OCI-LY7 (cell line): ENCODE measurements at regions not wholly inside any gene's neighbourhood (a gene's known extent, or its start where the extent isn't known, plus 50 kb on each side); places are given as distances from the start of the nearest gene placed in this dataset.

Source experiments
- BruUV-seq: library from RNA; stranded (reverse); fragments of 400-500 nt; replicated peaks from 2 replicates; lab custom pipeline; 2021; lab: Mats Ljungman, UMichigan
- CTCF ChIA-PET: fragments of 300-600 bp; sonication (Branson Sonifier 250); formaldehyde crosslinking; loops from one replicate; lab custom pipeline; 2022; ENCODE audit warnings: antibody characterized with exemption; ENCODE audit not compliant: unreplicated experiment; lab: Charles Lee
- POLR2A ChIA-PET: fragments of 300-600 bp; sonication (Branson Sonifier 250); formaldehyde crosslinking; loops from one replicate; lab custom pipeline; 2022; ENCODE audit warnings: antibody characterized with exemption; lab: Charles Lee
- DNase-seq: peaks from one replicate; pipeline ENCODE4 v3.0.0-alpha.2; 2015; ENCODE audit warnings: low spot score
- H2AFZ ChIP-seq: fragments of 200-600 bp; sonication (generic), shearing (Covaris generic); 2 replicates; pipeline ENCODE4 v1.6.1; 2014; ENCODE audit warnings: mild to moderate bottlenecking, antibody characterized with exemption, low read length, moderate library complexity
- H3K27ac ChIP-seq: fragments of 200-600 bp; sonication (generic); 2 replicates; pipeline ENCODE4 v1.5.1; 2014; ENCODE audit warnings: mixed run types, low read depth, mild to moderate bottlenecking, moderate library complexity, low read length, inconsistent platforms; ENCODE audit not compliant: poor library complexity, severe bottlenecking
- H3K36me3 ChIP-seq: fragments of 200-600 bp; sonication (generic); 2 replicates; pipeline ENCODE4 v1.6.1; 2014; ENCODE audit warnings: mild to moderate bottlenecking, antibody characterized with exemption, low read length, moderate library complexity, mixed read lengths; ENCODE audit not compliant: insufficient read depth
- H3K4me1 ChIP-seq: fragments of 200-600 bp; sonication (generic); 2 replicates; pipeline ENCODE4 v1.5.1; 2014; ENCODE audit warnings: mild to moderate bottlenecking, low read length; ENCODE audit not compliant: insufficient read depth, poor library complexity, severe bottlenecking
- H3K4me2 ChIP-seq: fragments of 200-600 bp; sonication (generic); 2 replicates; pipeline ENCODE4 v1.6.1; 2014; ENCODE audit warnings: mild to moderate bottlenecking, low read length
- H3K4me3 ChIP-seq: fragments of 200-600 bp; sonication (generic); 2 replicates; pipeline ENCODE4 v1.5.1; 2014; ENCODE audit warnings: mild to moderate bottlenecking, low read depth, low read length; ENCODE audit not compliant: poor library complexity, severe bottlenecking
- H3K79me2 ChIP-seq: fragments of 200-600 bp; sonication (generic); 2 replicates; pipeline ENCODE4 v1.6.1; 2016; ENCODE audit warnings: low read depth, mild to moderate bottlenecking, low read length, moderate library complexity, mixed read lengths; ENCODE audit not compliant: insufficient read depth
- H3K9me2 ChIP-seq: fragments of 200-600 bp; sonication (generic); 2 replicates; pipeline ENCODE4 v1.6.1; 2016; ENCODE audit warnings: mild to moderate bottlenecking, low read length, mixed read lengths; ENCODE audit not compliant: insufficient read depth
- H3K9me3 ChIP-seq: fragments of 200-600 bp; sonication (generic); 2 replicates; pipeline ENCODE4 v1.6.1; 2014; ENCODE audit warnings: mild to moderate bottlenecking, mixed run types, low read length, mixed read lengths
- H4K20me1 ChIP-seq: fragments of 200-600 bp; sonication (generic); 2 replicates; pipeline ENCODE4 v1.6.1; 2014; ENCODE audit warnings: mild to moderate bottlenecking, antibody characterized with exemption, low read length, moderate library complexity, mixed read lengths; ENCODE audit not compliant: insufficient read depth
- EZH2phosphoT487 ChIP-seq: fragments of 200-600 bp; sonication (generic); IDR thresholded peaks from 2 replicates; pipeline ENCODE4 v1.6.1; 2018; ENCODE audit warnings: low read depth, borderline replicate concordance, mild to moderate bottlenecking, mixed run types, antibody characterized with exemption, low read length, moderate library complexity, mixed read lengths
- intact Hi-C: fragments of 100-400 bp; cut with micrococcal nuclease; formaldehyde crosslinking; loops from one replicate; pipeline ENCODE4 v1.10.0; 2022; ENCODE audit not compliant: unreplicated experiment
- TF ChIP-seq, protein P1 (sequence below): fragments of 200-600 bp; sonication (generic); conservative IDR thresholded peaks from 2 replicates; pipeline ENCODE4 v1.5.1; 2014; ENCODE audit warnings: mild to moderate bottlenecking, antibody characterized with exemption, low read length, moderate library complexity, mixed read lengths

DNA sequence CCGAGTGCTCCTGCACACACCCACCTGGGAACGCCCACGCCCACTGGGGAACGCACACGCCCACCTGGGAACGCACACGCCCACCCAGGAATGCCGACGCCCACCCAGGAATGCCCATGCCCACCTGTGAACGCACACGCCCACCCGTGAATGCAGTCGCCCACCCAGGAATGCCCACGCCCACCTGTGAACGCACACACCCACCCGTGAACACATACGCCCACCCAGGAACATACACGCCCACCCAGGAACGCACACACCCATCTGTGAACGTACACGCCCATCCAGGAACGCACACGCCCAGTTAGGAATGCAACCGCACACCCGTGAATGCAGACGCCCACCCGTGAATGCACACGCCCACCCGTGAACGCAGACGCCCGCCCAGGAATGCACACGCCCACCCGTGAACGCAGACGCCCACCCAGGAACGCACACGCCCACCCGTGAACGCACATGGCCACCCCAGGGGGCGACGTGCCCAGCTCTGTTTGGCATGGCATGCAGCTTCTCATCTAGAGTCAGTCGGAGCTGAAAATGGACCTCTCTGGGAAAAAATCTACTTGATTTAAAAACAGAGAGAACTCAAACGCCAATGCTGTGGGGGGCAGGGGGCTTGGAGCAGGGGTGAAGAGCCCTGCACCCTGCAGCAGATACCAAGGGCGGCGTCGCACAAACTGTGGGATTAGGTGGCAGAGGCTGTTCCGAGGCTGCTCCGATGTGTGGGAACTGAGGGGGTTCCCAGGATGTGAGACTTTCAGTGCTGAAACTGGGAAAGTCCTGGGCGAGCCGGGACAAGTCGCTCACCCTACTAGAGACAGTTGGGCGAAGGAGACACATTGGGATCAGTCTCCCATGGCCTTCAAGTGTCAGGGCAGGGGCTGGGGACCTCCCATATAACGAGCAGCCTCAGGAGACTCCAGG, 83.3 kb downstream of the MYEOV start:
- Histone ChIP-seq H3K9me2 (no peaks in the 10 kb centered on the region), H3K4me3 (no peak overlapping the region), H3K36me3 (no peaks in the 10 kb centered on the region), H2AFZ (no peak overlapping the region), H3K79me2 (no peaks in the 10 kb centered on the region), H3K4me1 (peaks cover 5% of the 10 kb centered on the region), H4K20me1 (no peaks in the 10 kb centered on the region), H3K27ac (no peak overlapping the region), H3K4me2 (no peak overlapping the region), H3K9me3 (no peaks in the 10 kb centered on the region)
- POLR2A ChIA-PET = no interaction called here
- no peak for DNase-seq
- intact Hi-C loops = no loop called here
- CTCF ChIA-PET = no interaction called here
- no peak for TF ChIP-seq EZH2phosphoT487
- BruUV-seq = no TSS peak

DNA sequence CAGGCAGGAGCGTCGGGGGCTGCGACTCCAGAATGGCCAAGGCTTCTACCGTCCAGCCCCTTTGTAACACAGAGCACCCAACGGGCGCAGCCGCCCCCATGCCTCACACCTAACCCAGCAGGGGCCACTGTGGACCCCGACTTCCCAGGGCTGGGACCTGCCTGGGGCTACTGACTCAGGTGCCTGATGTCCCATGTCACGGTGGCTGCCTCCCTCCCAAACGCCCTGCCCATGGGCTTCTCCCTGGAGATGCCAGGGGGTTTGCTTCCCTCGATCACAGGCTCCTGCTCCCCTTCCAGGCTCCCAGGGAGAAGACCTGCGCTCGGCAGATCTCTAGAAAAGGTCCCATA, 84.0 kb downstream of the MYEOV start:
- Histone ChIP-seq H4K20me1 (no peaks in the 10 kb centered on the region), H3K9me3 (no peaks in the 10 kb centered on the region), H3K27ac (no peak overlapping the region), H3K4me3 (no peak overlapping the region), H3K79me2 (no peaks in the 10 kb centered on the region), H3K4me2 (no peak overlapping the region), H3K4me1 (peaks cover 12% of the 10 kb centered on the region), H3K9me2 (no peaks in the 10 kb centered on the region), H2AFZ (no peak overlapping the region), H3K36me3 (no peaks in the 10 kb centered on the region)
- POLR2A ChIA-PET = no interaction called here
- DNase-seq = no peak
- no TSS peak for BruUV-seq
- no peak for TF ChIP-seq EZH2phosphoT487
- TF ChIP-seq, protein P1, sequence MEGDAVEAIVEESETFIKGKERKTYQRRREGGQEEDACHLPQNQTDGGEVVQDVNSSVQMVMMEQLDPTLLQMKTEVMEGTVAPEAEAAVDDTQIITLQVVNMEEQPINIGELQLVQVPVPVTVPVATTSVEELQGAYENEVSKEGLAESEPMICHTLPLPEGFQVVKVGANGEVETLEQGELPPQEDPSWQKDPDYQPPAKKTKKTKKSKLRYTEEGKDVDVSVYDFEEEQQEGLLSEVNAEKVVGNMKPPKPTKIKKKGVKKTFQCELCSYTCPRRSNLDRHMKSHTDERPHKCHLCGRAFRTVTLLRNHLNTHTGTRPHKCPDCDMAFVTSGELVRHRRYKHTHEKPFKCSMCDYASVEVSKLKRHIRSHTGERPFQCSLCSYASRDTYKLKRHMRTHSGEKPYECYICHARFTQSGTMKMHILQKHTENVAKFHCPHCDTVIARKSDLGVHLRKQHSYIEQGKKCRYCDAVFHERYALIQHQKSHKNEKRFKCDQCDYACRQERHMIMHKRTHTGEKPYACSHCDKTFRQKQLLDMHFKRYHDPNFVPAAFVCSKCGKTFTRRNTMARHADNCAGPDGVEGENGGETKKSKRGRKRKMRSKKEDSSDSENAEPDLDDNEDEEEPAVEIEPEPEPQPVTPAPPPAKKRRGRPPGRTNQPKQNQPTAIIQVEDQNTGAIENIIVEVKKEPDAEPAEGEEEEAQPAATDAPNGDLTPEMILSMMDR = no peak
- CTCF ChIA-PET = no interaction called here
- intact Hi-C loops = no loop called here

DNA sequence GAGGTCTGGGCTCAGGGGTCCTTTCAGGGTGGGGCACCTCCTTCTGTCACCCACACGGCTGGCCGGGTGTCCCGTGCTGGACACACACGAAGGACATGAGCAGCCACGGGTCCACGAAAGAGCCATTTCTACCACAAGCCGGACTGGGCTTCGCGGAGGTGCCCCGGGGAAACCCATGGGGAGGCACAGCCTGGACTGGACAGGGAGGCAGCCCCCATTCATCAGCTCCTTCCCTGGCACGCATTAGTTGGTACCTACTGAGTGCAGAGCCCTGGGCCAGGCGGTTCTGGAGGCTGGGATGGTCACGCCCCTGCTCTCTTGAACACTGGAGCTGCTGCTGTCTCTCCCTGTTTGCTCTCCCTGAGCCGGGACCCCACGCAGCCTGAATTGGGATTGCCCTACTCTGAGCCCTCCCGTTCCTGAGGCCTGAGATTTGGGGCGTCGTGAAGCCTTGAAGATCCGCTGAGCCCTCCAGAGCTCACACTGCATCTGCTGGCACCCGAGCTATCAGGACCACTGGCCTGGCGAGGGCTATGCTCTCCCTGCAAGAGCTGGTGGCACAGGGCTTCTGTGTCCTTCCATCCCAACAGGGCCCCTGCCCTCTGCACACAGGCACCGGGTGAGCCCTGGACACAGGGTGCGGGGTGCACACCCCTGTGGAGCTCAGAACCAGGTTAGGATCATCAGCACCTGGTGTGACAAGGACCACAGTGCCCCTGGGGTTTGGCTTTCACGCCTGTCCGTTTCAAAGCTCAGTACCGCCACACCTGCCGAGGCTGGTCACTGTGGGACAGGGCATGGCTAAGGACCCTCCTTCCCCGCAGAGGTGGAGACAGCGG, 84.6 kb downstream of the MYEOV start:
- ChIA-PET CTCF (no interaction called here), POLR2A (no interaction called here)
- intact Hi-C loops = no loop called here
- no peak overlapping the region for H3K4me2 ChIP-seq
- no peaks in the 10 kb centered on the region for H3K9me3 ChIP-seq
- peaks cover 12% of the 10 kb centered on the region for H3K4me1 ChIP-seq
- H3K36me3 ChIP-seq = no peaks in the 10 kb centered on the region
- H2AFZ ChIP-seq = no peak overlapping the region
- H3K79me2 ChIP-seq = no peaks in the 10 kb centered on the region
- no peak for DNase-seq
- no TSS peak for BruUV-seq
- H4K20me1 ChIP-seq = no peaks in the 10 kb centered on the region
- H3K9me2 ChIP-seq = no peaks in the 10 kb centered on the region
- TF ChIP-seq, protein P1 = no peak
- TF ChIP-seq EZH2phosphoT487 = no peak
- H3K27ac ChIP-seq = no peak overlapping the region
- H3K4me3 ChIP-seq = no peak overlapping the region
